ENCODE measurements at regions not wholly inside any gene's neighbourhood (a gene's known extent, or its start where the extent isn't known, plus 50 kb on each side); places are given as distances from the start of the nearest gene placed in this dataset.

- no peak for DNase-seq (ENCODE audit: low read depth, low spot score)
- no peak for TF ChIP-seq CTCF (IDR thresholded peaks at IDR 0.05; ENCODE audit: insufficient read depth, low read length, missing control alignments)
- CTCF ChIA-PET, result interaction anchor here (1.2 kb wide), 1 partner anchor 8 kb away, joined by 3 read pairs; no protein-coding TSS in a partner anchor
- POLR2A ChIA-PET, result no interaction called here
- no peak overlapping the region for H3K4me3 ChIP-seq (ENCODE audit: low read depth, low read length)
Observed at GRCh38 chr9:134553996-134554372, 87.6 kb upstream of the COL5A1 start.

GRCh38 chr9:134554373-134555093 is 87.1 kb upstream of the COL5A1 start:
- POLR2A ChIA-PET, result no interaction called here
- H3K4me3 ChIP-seq (ENCODE audit: low read depth, low read length), result no peak overlapping the region
- CTCF ChIA-PET, result interaction anchor here (1.2 to 1.7 kb wide), 3 partner anchors 8 to 105 kb away, joined by 3 to 8 read pairs (median 4); no protein-coding TSS in a partner anchor
- TF ChIP-seq CTCF (IDR thresholded peaks at IDR 0.05; ENCODE audit: insufficient read depth, low read length, missing control alignments), result no peak
- DNase-seq (ENCODE audit: low read depth, low spot score), result no peak

- DNase-seq (ENCODE audit: low read depth, low spot score), result no peak
- no peak overlapping the region for H3K4me3 ChIP-seq (ENCODE audit: low read depth, low read length)
- CTCF ChIA-PET, result interaction anchor here (1.6 to 1.7 kb wide), 2 partner anchors 69 to 106 kb away, joined by 4 to 8 read pairs; no protein-coding TSS in a partner anchor
- POLR2A ChIA-PET, result no interaction called here
- no peak for TF ChIP-seq CTCF (IDR thresholded peaks at IDR 0.05; ENCODE audit: insufficient read depth, low read length, missing control alignments)
Observed at GRCh38 chr9:134555094-134555650, 86.4 kb upstream of the COL5A1 start.

GRCh38 chr9:134556531-134557068 is 85.0 kb upstream of the COL5A1 start:
- ChIA-PET POLR2A (no interaction called here), CTCF (interaction anchor here (0.7 to 1.6 kb wide), 4 partner anchors 13 to 107 kb away, joined by 3 to 8 read pairs (median 4); no protein-coding TSS in a partner anchor)
- DNase-seq (ENCODE audit: low read depth, low spot score), result no peak
- no peak for TF ChIP-seq CTCF (IDR thresholded peaks at IDR 0.05; ENCODE audit: insufficient read depth, low read length, missing control alignments)
- H3K4me3 ChIP-seq (ENCODE audit: low read depth, low read length), result no peak overlapping the region

- POLR2A ChIA-PET, result no interaction called here
- CTCF ChIA-PET, result interaction anchor here (0.9 to 1.5 kb wide), 4 partner anchors 12 to 82 kb away, joined by 3 to 4 read pairs (median 4); no protein-coding TSS in a partner anchor
- DNase-seq (ENCODE audit: low read depth, low spot score), result no peak
- H3K4me3 ChIP-seq (ENCODE audit: low read depth, low read length), result no peak overlapping the region
- TF ChIP-seq CTCF (IDR thresholded peaks at IDR 0.05; ENCODE audit: insufficient read depth, low read length, missing control alignments), result no peak
Observed at GRCh38 chr9:134557331-134557730, 84.3 kb upstream of the COL5A1 start.
